ENCODE measurements at regions not wholly inside any gene's neighbourhood (a gene's known extent, or its start where the extent isn't known, plus 50 kb on each side); places are given as distances from the start of the nearest gene placed in this dataset.

GRCh38 chr19:30318261-30318660, 53.9 kb upstream of the ZNF536 start:
- no peak for TF ChIP-seq POLR2A (IDR thresholded peaks at IDR 0.05; ENCODE audit: low read depth, low read length)
- no peak for TF ChIP-seq CTCF (conservative IDR thresholded peaks at IDR 0.05; ENCODE audit: low read depth, low read length)
- TF ChIP-seq RAD21 (IDR thresholded peaks at IDR 0.05; ENCODE audit: low read length), result no peak
- TF ChIP-seq MAFK (IDR thresholded peaks at IDR 0.05; ENCODE audit: low read depth, low read length), result no peak
- no peak for TF ChIP-seq FOS (IDR thresholded peaks at IDR 0.05; ENCODE audit: low read depth, low read length)

All from IMR-90 (cell line).